SK-N-MC (cell line): ENCODE measurements at regions not wholly inside any gene's neighbourhood (a gene's known extent, or its start where the extent isn't known, plus 50 kb on each side); places are given as distances from the start of the nearest gene placed in this dataset.

Experiments used
- EZH2 ChIP-seq: fragments of 200-600 bp; sonication (generic); IDR thresholded peaks from one replicate; pipeline ENCODE4 v1.6.1; 2017; ENCODE audit warnings: antibody characterized with exemption
- POLR2AphosphoS5 ChIP-seq: IDR thresholded peaks from 2 replicates; pipeline ENCODE4 v1.6.1; 2012; ENCODE audit warnings: mild to moderate bottlenecking, low read depth, low read length, borderline replicate concordance

- TF ChIP-seq POLR2AphosphoS5 (no peak), EZH2 (no peak)
These were observed 67.0 kb upstream of the FAM9A start for GRCh38 chrX:8868070-8868773.
